Prostate gland (tissue), 2 donors: ENCODE measurements at regions not wholly inside any gene's neighbourhood (a gene's known extent, or its start where the extent isn't known, plus 50 kb on each side); places are given as distances from the start of the nearest gene placed in this dataset.

Source experiments
- CTCF ChIP-seq, 4 experiments: fragments of 200-600 bp in 2 of 4; fragments of 450-650 bp in 2 of 4; sonication (generic) in 2 of 4; IDR thresholded peaks; 1 replicate in 3 of 4; 2 replicates in 1 of 4; pipeline ENCODE4 v1.5.1; 2016 to 2019; ENCODE audit warnings: antibody characterized with exemption in 4 of 4, mild to moderate bottlenecking in 2 of 4, moderate library complexity in 2 of 4
- POLR2A ChIP-seq: fragments of 450-650 bp; IDR thresholded peaks from one replicate; pipeline ENCODE4 v1.6.1; 2016; ENCODE audit warnings: antibody characterized with exemption, mild to moderate bottlenecking

- TF ChIP-seq POLR2A (no peak), CTCF (IDR thresholded peaks at IDR 0.05) (no peak)
Measured at GRCh38 chrX:134161162-134161561, 75.8 kb upstream of the CCDC160 start.
